HG03135 (cell line): ENCODE measurements at regions not wholly inside any gene's neighbourhood (a gene's known extent, or its start where the extent isn't known, plus 50 kb on each side); places are given as distances from the start of the nearest gene placed in this dataset.
"Not testable (repeated sequence)": the region's sequence is repeated elsewhere in the genome, so short reads cannot be mapped to it uniquely, and the experiment has no call there.

Source experiments
- ATAC-seq: cut with Tn5 transposase; IDR thresholded peaks from one replicate; pipeline ENCODE4 v1.9.1; 2021; ENCODE audit warnings: mild to moderate bottlenecking, moderate library complexity; ENCODE audit not compliant: unreplicated experiment

DNA sequence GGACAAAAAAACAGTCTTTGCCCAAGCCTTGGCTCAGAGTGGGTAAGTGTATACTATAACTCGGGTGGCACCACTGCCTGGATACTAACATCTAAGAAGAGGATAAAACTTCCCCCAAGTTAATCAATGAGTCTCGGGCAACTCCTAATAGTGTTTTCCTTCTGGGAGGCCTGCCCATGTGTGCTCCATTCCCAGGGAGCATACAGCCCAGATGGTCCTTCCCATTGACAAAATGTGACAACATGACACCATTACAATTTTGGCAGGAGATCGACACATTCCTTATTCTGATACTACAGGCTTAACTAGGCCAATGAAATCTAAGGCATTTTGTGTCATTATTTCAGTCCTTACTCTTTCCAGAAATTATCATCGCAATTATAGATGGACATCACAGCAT, 52.7 kb upstream of the CRIM1 start:
- no peak for ATAC-seq

GRCh38 chr2:36301843-36302242, 53.7 kb upstream of the CRIM1 start:
- no peak for ATAC-seq

DNA sequence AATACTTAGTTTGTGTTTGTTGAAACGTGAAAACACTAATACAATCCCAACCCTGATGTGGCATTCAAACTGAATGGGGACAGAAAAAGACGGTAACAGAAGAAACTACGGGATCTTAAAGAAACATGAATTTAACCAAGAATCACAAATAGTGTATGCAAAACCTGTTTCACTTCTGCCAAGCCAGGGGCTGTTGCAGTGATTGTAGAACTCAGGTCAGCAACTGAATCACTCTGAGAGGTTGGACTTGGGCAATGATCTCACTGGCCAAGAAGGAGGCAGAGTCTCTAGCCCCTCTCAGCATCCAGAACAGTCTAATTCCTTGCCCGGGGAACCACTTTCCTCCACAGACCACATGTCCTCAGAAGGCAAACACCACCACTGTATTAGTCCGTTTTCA, 54.9 kb upstream of the CRIM1 start:
- no peak for ATAC-seq

- ATAC-seq = no peak
Observed at GRCh38 chr2:36296798-36297197, 58.8 kb upstream of the CRIM1 start.

- ATAC-seq = no peak
Observed at GRCh38 chr2:36294316-36294721, 61.3 kb upstream of the CRIM1 start.

DNA sequence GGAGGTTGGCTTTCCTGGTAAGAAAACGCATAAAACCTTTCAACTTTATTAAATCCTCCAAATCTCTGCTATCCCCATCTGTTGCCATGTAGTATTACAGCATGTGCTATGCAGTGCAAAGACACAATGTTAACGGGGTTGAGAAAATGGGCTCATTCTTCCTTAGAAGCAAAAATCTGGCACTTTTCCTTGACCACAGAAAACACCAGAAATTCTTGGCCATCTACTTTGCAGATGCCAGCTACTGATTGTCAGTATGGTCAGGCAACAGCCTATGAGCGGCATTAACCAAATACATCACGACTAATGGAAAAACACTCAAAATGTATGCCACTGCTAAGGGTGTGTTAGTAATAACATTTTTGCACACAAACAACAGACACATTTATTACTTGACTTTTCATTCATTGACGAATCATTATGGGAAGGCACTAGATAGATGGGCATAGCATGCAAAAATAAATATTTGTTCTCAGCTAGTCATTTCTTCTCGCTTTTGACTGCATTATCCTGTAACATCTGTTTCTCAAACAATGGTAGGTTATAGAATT, 65.2 kb upstream of the CRIM1 start:
- ATAC-seq = no peak

DNA sequence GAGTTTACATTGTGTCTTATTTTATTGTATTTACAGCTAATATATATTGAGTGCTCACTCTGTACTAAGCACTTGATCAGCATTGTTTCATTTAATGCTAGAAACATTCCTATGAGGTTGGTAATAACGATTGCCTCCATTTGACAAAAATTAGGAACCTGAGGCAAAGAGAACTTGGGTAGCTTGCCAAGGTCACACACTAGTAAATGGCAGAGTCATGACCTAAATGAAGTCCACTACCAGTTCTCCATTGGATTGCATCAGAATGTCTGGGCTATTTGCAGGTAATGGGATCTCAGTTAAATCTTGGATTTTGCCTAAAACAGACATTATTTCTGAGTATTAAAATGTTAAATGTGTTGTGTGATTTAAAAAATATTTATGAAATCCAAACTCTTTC, 65.8 kb upstream of the CRIM1 start:
- ATAC-seq = no peak

DNA sequence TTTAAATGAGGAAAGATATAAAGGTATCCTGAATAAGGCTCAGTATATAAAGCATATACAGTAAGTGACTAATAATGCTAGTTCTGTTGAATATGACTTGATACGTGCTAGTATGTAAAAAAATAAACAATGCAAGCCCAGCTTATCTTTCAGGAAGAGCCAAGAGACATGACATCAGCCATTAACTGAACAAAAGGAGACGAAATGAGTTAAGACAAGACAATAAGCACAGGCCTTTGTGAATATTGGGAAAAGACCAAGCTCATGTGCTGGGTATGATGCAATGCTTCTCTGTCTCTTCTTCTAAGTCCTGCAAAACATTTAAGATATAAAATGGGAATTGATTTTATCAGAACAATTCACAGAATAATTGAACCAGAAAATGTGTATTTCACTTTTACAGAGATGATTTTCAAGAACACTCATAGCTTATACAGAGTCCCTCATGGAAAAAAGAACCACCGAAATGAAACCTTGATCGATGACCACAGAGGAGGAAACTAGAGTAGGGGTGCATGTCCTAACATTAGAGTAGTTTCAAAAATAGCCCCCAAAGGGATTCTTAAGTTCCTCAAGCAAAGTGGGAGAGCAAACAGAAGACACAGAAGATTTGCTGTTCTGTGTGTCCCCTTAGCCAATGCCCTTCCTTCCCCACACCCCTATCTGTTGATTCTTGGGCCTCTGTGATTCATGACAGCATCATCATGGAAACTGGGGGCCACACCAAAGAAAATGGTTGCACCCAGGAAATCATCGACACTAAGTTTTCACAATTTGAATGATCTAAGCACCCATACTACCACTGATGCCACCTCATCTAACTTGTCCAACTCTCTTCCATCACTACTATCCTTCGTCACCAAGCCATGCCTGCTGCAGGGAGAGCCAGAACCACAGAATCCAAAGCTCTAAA, 68.0 kb upstream of the CRIM1 start:
- no peak for ATAC-seq

DNA sequence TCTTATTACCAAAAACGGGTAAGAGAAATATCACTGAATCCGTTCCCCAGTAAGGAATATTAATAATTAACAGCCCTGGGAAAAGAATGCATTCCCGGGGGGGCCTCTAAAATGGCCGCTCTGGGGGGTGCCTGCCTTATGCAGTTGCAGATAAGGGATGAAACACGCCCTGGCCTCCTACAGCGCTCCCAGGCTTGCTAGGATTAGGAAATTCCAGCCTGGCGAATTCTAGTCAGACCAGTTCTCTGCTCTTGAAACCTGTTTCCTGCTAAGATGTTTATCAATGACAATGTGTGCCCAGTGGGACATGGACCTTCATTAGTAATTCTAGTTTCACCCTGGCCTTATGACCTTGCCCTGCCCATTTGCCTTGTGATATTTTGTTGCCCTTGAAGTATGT, 76.1 kb upstream of the CRIM1 start:
- not testable (repeated sequence) for ATAC-seq

GRCh38 chr2:36277881-36278523, 77.6 kb upstream of the CRIM1 start:
- ATAC-seq = no peak

GRCh38 chr2:36277146-36277808, 78.3 kb upstream of the CRIM1 start:
- ATAC-seq = no peak

- no peak for ATAC-seq
Observed at GRCh38 chr2:36271266-36271665, 84.3 kb upstream of the CRIM1 start.

- no peak for ATAC-seq
Observed at GRCh38 chr2:36270758-36271157, 84.8 kb upstream of the CRIM1 start.

DNA sequence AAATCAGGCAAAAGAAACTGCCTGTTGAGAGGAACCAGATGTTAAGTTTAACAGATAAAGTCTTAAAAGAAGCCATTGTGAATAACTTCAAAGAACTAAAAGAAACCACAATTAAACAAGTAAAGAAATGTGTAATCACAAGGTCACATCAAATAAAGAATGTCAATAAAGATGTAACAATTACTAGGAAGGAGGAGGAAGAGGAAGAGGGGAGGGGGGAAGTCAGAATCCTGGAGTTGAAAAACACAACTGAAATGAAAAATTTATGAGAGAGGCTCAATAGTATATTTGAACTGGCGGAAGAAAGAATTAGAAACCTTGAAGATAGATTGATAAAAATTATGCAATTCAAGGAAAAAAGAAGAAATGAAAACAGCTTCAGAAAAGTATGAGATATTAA, 88.4 kb upstream of the CRIM1 start:
- ATAC-seq = no peak

DNA sequence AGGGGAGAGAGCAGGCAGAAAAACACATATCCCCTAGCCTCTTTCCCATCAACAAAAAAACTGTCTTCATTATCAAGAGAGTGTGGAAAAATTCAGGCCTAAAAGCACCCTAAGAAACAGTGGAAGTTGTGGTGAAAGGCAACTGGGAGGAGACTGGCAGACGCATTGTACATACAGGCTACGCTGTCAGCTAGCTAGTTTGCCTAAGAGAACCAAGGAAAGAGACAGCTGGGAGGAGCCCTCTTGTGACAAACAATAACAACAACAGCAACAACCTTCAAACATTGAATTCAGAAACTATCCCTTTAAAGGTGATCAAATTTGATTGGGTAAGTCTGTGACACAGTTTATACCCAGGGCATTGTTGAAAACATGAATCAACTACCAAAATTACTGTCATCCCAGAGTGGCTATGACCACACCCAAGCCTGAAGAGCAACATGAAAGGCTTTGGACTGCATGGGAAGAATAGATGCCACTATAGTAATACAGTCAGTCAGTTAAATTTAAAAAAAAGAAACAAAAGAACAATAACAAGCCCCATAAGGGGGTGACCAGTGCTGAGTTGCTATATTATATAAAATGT, 88.9 kb upstream of the CRIM1 start:
- no peak for ATAC-seq

DNA sequence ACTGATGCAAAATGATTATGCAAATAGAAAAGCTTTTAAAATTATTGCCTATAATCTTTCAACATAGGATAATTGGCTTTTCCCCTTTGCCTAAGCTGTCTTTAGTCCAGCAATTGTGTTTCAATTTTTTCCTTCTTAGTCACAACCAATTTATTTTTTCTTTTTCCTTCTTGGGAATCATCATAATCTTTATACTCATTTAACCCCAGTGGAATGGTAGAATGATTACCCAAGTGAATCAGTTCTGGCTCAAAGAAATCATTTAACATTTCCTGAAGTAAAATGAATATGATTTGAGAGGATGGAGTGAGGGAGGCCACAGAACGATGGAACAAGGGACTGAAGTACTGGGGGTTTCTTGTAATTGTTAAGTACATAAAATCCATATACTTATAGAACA, 93.0 kb upstream of the CRIM1 start:
- ATAC-seq = no peak

GRCh38 chr2:36255863-36256262, 99.7 kb upstream of the CRIM1 start:
- no peak for ATAC-seq

DNA sequence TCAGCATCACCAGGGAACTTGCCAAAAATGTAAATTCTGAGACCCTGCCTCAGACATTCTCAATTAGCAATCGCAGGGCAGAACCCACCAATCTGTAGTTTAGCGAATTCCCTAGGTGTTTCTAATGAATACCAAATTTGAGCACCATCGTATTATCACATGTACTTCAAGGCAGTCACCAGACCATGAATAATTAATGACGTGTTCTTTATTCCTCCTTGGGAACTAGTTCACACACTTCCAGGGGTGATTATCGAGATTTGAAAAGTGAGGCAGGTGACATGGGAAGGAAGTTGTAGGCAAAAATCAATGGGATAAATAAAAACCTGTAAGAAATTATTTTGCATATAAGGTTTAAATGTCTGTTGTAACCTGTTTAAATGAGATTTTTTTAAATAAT, 102.5 kb upstream of the CRIM1 start:
- ATAC-seq = no peak

- ATAC-seq = peak; percentile 85
Observed at GRCh38 chr2:36246320-36246990, 109.1 kb upstream of the CRIM1 start.

DNA sequence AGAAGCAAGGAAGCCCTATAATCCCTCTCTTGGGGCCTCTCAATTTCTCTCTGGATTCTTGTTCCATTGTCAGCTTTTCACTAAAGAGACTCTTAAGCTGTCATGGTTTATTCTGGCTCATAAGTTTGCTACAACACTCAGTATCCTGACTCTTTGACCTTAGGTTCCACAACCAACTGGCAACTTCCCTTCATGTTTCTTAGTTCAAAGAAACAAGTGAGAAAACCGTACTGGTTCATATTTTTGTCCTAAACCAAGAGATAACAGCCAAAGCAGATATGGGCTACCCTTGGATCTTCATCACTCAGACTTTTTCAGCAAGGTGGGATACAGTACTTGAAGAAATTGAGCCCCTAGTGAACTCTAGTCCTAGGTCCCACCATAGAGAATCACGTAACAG, 109.9 kb upstream of the CRIM1 start:
- ATAC-seq = no peak

DNA sequence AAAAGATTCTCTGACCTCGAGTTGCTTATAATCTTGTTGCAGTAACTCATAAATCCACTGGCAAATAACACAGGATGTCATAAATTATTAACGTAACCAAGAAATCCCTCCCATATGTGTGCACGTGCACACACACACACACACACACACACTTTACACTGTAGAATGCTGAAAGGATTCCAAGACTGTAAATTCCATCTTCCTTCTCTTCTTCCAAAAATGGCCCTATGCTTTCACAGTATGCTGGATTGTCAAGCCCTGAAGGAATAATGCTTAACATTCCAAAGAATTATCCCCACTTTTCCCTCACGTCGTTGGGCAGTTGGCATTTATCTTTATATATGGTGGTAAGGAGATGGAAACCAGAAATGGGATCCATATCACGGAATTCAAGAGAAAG, 117.5 kb upstream of the CRIM1 start:
- no peak for ATAC-seq
